ENCODE measurements at regions not wholly inside any gene's neighbourhood (a gene's known extent, or its start where the extent isn't known, plus 50 kb on each side); places are given as distances from the start of the nearest gene placed in this dataset.

DNA sequence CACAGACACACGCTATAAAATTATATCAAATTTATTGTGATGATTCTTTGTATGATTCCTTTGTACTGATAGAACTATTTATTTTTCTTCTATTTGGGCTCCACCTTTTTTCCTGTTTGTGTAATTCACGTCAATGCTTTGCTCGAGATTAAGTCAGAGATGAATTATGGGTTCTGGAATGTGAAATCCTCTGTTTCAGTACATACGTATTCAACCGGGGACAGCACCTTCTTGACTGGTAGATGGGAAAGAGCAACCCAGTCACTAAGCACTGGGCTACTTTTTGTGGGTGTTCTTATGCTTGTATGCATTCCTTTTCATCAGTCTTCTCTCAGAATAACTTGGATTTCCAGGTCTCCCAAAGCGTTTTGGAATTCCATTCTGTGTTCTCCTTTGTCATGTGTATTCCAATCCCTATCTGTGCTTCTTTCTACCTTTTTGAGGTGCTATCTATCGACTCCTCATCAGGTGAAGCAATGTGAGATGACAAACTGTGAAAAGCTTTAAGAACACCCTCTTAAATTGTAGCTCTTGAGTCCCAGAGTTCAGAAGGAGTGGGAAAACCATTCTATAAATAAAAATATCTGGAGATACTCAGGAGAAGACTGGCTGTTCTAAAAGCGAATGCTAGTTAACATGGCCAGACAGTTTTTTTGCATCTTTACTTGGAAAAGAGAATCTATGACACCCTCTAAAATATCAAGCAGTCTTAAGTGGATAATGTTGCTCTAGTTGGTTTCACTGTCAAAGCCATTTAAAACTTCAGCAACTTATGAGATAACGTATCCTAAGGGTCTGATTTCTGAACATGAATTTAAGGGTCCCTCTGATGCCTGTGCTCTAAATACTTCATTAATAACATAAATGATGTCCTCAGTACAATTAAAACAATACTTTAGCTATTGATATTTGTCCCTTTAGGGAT, 197.7 kb upstream of the PREP start:
- peak overlapping the region; percentile 73 for H3K27ac ChIP-seq (ENCODE audit: low read depth, low read length)
- H3K79me2 ChIP-seq (ENCODE audit: insufficient read depth, low read length), result no peaks in the 10 kb centered on the region
- TF ChIP-seq EZH2 (IDR thresholded peaks at IDR 0.05; ENCODE audit: insufficient read depth, low read length), result no peak
- TF ChIP-seq, protein P1, sequence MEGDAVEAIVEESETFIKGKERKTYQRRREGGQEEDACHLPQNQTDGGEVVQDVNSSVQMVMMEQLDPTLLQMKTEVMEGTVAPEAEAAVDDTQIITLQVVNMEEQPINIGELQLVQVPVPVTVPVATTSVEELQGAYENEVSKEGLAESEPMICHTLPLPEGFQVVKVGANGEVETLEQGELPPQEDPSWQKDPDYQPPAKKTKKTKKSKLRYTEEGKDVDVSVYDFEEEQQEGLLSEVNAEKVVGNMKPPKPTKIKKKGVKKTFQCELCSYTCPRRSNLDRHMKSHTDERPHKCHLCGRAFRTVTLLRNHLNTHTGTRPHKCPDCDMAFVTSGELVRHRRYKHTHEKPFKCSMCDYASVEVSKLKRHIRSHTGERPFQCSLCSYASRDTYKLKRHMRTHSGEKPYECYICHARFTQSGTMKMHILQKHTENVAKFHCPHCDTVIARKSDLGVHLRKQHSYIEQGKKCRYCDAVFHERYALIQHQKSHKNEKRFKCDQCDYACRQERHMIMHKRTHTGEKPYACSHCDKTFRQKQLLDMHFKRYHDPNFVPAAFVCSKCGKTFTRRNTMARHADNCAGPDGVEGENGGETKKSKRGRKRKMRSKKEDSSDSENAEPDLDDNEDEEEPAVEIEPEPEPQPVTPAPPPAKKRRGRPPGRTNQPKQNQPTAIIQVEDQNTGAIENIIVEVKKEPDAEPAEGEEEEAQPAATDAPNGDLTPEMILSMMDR (IDR thresholded peaks at IDR 0.05; ENCODE audit: insufficient read depth, low read depth, low read length), result no peak
- peaks cover 34% of the 10 kb centered on the region for H3K4me1 Mint-ChIP-seq (ENCODE audit: low read depth, unreplicated experiment)
- no peaks in the 10 kb centered on the region for H3K9me3 ChIP-seq (ENCODE audit: insufficient read depth, low read depth, low read length)
- no peaks in the 10 kb centered on the region for H3K27me3 Mint-ChIP-seq (ENCODE audit: low read depth, unreplicated experiment)
- FAIRE-seq (peak; percentile 26), DNase-seq (ENCODE audit: low read depth) (peak; percentile 89)
- H3K4me3 ChIP-seq (ENCODE audit: insufficient read depth, low read depth, low read length), result no peak overlapping the region
- no peak overlapping the region for H3K4me3 Mint-ChIP-seq (ENCODE audit: unreplicated experiment)
- peaks cover 6% of the 10 kb centered on the region for H3K9me3 Mint-ChIP-seq (ENCODE audit: unreplicated experiment)
- no peaks in the 10 kb centered on the region for H3K36me3 Mint-ChIP-seq (ENCODE audit: low read depth, unreplicated experiment)
- no peak overlapping the region for H3K4me2 ChIP-seq (ENCODE audit: low read length)
- H3K27ac Mint-ChIP-seq (ENCODE audit: unreplicated experiment), result peak overlapping the region; percentile 80
- H3K36me3 ChIP-seq (ENCODE audit: insufficient read depth, low read length), result no peaks in the 10 kb centered on the region
- no peaks in the 10 kb centered on the region for H4K20me1 ChIP-seq (ENCODE audit: insufficient read depth, low read length)
- H3K9ac ChIP-seq (ENCODE audit: low read length), result peak overlapping the region; percentile 64
- no peaks in the 10 kb centered on the region for H3K27me3 ChIP-seq (ENCODE audit: insufficient read depth, low read length)
- H3K4me1 ChIP-seq (ENCODE audit: insufficient read depth, low read length), result peaks cover 28% of the 10 kb centered on the region
- H2AFZ ChIP-seq (ENCODE audit: low read depth, low read length), result no peak overlapping the region

DNA sequence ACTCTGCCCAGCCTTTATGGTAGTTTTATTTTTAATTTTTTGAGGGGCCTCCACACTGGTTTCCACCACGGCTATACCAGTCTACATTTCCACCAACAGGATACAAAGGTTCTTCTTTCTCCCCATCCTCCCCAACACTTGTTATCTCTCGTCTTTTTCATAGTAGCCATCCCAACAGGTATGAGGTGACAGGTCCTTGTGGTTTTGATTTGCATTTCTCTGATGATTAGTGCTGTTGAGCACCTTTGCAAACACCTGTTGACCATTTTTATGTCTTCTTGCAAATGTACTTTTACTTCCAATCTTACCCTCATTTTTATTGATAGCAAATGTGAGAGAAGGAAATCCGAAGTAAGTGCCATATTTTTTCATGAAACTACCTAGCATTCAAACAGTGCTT, 195.4 kb upstream of the PREP start:
- no peak for DNase-seq (ENCODE audit: low read depth)
- Mint-ChIP-seq H3K4me3 (ENCODE audit: unreplicated experiment) (no peak overlapping the region), H3K36me3 (ENCODE audit: low read depth, unreplicated experiment) (no peaks in the 10 kb centered on the region), H3K4me1 (ENCODE audit: low read depth, unreplicated experiment) (peaks cover 54% of the 10 kb centered on the region), H3K27me3 (ENCODE audit: low read depth, unreplicated experiment) (no peaks in the 10 kb centered on the region), H3K27ac (ENCODE audit: unreplicated experiment) (no peak overlapping the region), H3K9me3 (ENCODE audit: unreplicated experiment) (peaks cover 3% of the 10 kb centered on the region)
- Histone ChIP-seq H3K4me1 (ENCODE audit: insufficient read depth, low read length) (peaks cover 48% of the 10 kb centered on the region), H3K27me3 (ENCODE audit: insufficient read depth, low read length) (no peaks in the 10 kb centered on the region), H3K27ac (ENCODE audit: low read depth, low read length) (no peak overlapping the region), H2AFZ (ENCODE audit: low read depth, low read length) (no peak overlapping the region), H3K79me2 (ENCODE audit: insufficient read depth, low read length) (no peaks in the 10 kb centered on the region), H3K36me3 (ENCODE audit: insufficient read depth, low read length) (no peaks in the 10 kb centered on the region), H4K20me1 (ENCODE audit: insufficient read depth, low read length) (no peaks in the 10 kb centered on the region), H3K9ac (ENCODE audit: low read length) (no peak overlapping the region), H3K4me2 (ENCODE audit: low read length) (no peak overlapping the region), H3K4me3 (ENCODE audit: insufficient read depth, low read depth, low read length) (no peak overlapping the region), H3K9me3 (ENCODE audit: insufficient read depth, low read depth, low read length) (no peaks in the 10 kb centered on the region)
- FAIRE-seq, result no peak
- TF ChIP-seq, protein P1 (IDR thresholded peaks at IDR 0.05; ENCODE audit: insufficient read depth, low read depth, low read length), result no peak
- TF ChIP-seq EZH2 (IDR thresholded peaks at IDR 0.05; ENCODE audit: insufficient read depth, low read length), result no peak

DNA sequence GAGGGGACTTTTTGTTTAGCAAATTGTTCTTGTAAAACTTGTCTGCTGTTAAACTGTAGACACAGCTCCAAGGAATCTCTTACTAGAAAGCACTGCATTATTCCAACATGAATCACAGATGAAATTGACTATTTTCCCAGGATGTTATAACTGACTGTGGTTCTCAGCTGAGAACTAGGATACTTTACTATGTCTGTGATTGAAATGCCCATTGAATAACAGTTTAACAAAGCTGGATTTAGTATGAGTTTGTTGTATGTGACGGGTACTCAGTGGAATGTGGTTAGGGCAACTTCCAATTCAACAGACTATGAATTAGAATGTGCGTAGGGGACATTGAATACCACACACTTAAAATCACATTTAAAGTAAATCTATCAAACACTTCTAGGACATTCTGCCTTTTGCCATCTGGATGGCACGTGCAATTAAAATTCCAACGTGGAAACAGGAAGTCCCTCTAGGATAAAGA, 193.4 kb upstream of the PREP start:
- Mint-ChIP-seq H3K27me3 (ENCODE audit: low read depth, unreplicated experiment) (no peaks in the 10 kb centered on the region), H3K27ac (ENCODE audit: unreplicated experiment) (peak overlapping the region; percentile 94), H3K4me1 (ENCODE audit: low read depth, unreplicated experiment) (peaks cover 64% of the 10 kb centered on the region), H3K4me3 (ENCODE audit: unreplicated experiment) (no peak overlapping the region), H3K36me3 (ENCODE audit: low read depth, unreplicated experiment) (no peaks in the 10 kb centered on the region), H3K9me3 (ENCODE audit: unreplicated experiment) (peaks cover 3% of the 10 kb centered on the region)
- Histone ChIP-seq H3K9me3 (ENCODE audit: insufficient read depth, low read depth, low read length) (no peaks in the 10 kb centered on the region), H3K36me3 (ENCODE audit: insufficient read depth, low read length) (no peaks in the 10 kb centered on the region), H3K4me2 (ENCODE audit: low read length) (peak overlapping the region; percentile 64), H3K27me3 (ENCODE audit: insufficient read depth, low read length) (no peaks in the 10 kb centered on the region), H3K4me3 (ENCODE audit: insufficient read depth, low read depth, low read length) (peak overlapping the region; percentile 12), H3K4me1 (ENCODE audit: insufficient read depth, low read length) (peaks cover 58% of the 10 kb centered on the region), H3K79me2 (ENCODE audit: insufficient read depth, low read length) (no peaks in the 10 kb centered on the region), H3K27ac (ENCODE audit: low read depth, low read length) (peak overlapping the region; percentile 93), H2AFZ (ENCODE audit: low read depth, low read length) (no peak overlapping the region), H4K20me1 (ENCODE audit: insufficient read depth, low read length) (no peaks in the 10 kb centered on the region), H3K9ac (ENCODE audit: low read length) (peak overlapping the region; percentile 74)
- FAIRE-seq (peak; percentile 99), DNase-seq (ENCODE audit: low read depth) (peak; percentile 100)
- TF ChIP-seq, protein P1 (IDR thresholded peaks at IDR 0.05; ENCODE audit: insufficient read depth, low read depth, low read length), result no peak
- no peak for TF ChIP-seq EZH2 (IDR thresholded peaks at IDR 0.05; ENCODE audit: insufficient read depth, low read length)
